ENCODE measurements at regions not wholly inside any gene's neighbourhood (a gene's known extent, or its start where the extent isn't known, plus 50 kb on each side); places are given as distances from the start of the nearest gene placed in this dataset.

DNA sequence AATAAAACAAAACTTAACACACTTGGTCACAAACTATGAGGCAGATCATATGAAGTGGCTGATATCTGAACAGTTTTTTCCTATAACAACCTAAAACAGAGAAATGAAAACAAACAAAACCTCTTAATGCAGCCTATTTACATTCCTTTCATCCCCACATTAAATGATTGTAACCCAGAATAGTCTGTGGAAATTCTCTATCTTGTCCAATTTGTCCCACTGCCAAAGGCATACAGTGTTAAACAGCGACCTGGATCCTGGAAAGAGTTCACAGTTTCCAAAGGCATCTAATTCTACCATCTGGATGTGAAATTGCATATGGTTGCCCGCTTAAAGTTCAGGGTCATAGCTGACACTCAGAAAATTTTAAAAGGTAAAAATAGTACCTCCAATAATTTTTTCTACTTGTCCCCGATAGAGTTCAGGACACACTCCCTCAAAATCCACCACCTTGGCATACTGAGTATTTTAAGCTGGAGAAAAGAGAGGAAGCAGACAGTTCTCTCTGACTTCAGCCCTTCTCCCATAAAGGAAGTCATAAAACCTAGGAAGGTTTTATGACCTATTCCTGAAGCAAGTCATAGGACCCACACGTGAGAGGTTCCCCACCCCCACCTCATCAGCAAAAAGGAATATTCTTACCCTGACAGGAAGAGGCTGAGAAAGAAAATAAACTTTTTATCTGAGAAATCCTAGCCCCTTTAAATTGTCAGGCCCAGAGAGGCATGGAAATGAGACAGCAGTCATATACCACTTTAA, 270.2 kb downstream of the PAPSS1 start:
- Histone ChIP-seq H3K27me3 (ENCODE audit: control insufficient read depth in 2 of 2, insufficient read depth in 2 of 2, low read length in 2 of 2) (no peaks in the 10 kb centered on the region), H3K4me3 (replicated peaks in 1 of 3; ENCODE audit: insufficient read depth in 1 of 3, low read depth in 1 of 3, low read length in 3 of 3) (no peak overlapping the region), H3K27ac (ENCODE audit: insufficient read depth, low read depth, low read length) (no peak overlapping the region), H3K4me1 (ENCODE audit: control insufficient read depth, extremely low read depth, insufficient read depth, low read length) (no peaks in the 10 kb centered on the region), H3K9ac (replicated peaks; ENCODE audit: extremely low read depth, insufficient read depth, low read length) (no peak overlapping the region), H3K79me2 (ENCODE audit: control insufficient read depth, insufficient read depth, low read length) (no peaks in the 10 kb centered on the region), H2AFZ (ENCODE audit: low read depth, low read length) (no peak overlapping the region), H3K9me3 (replicated peaks; ENCODE audit: control insufficient read depth, insufficient read depth, low read length) (no peaks in the 10 kb centered on the region), H3K9me1 (replicated peaks; ENCODE audit: control insufficient read depth, extremely low read depth, insufficient read depth, low read length) (no peaks in the 10 kb centered on the region), H3K36me3 (ENCODE audit: control insufficient read depth in 2 of 2, extremely low read depth in 1 of 2, insufficient read depth in 2 of 2, low read length in 2 of 2) (no peaks in the 10 kb centered on the region), H4K20me1 (replicated peaks; ENCODE audit: control insufficient read depth, extremely low read depth, insufficient read depth, low read length) (no peaks in the 10 kb centered on the region), H3K4me2 (ENCODE audit: insufficient read depth, low read length) (no peak overlapping the region)
- ChIA-PET POLR2A (no interaction called here), CTCF (interaction anchor here (0.8 to 1.6 kb wide), 3 partner anchors 10 to 173 kb away, joined by 3 read pairs; no protein-coding TSS in a partner anchor)
- intact Hi-C loops (cut with micrococcal nuclease): no loop called here
- no peak for FAIRE-seq
- peak; percentile 41 for DNase-seq (ENCODE audit: low read depth, low spot score)
- dilution Hi-C loops (cut with MboI; ENCODE audit: extremely low pct_ligation_motif_present, low sequenced_read_pairs): no loop called here
- no TSS peak for BruUV-seq (replicated peaks)
- no peak for TF ChIP-seq FOS (IDR thresholded peaks at IDR 0.05; ENCODE audit: borderline replicate concordance, insufficient read depth, low read length)
- TF ChIP-seq EZH2 (IDR thresholded peaks at IDR 0.05; ENCODE audit: borderline replicate concordance, low read depth, low read length, severe bottlenecking): no peak
- TF ChIP-seq, protein P1, sequence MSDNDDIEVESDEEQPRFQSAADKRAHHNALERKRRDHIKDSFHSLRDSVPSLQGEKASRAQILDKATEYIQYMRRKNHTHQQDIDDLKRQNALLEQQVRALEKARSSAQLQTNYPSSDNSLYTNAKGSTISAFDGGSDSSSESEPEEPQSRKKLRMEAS (IDR thresholded peaks at IDR 0.05; ENCODE audit: insufficient read depth, insufficient read length): no peak
- TF ChIP-seq MYC (IDR thresholded peaks at IDR 0.05; ENCODE audit: low read depth, low read length): no peak

DNA sequence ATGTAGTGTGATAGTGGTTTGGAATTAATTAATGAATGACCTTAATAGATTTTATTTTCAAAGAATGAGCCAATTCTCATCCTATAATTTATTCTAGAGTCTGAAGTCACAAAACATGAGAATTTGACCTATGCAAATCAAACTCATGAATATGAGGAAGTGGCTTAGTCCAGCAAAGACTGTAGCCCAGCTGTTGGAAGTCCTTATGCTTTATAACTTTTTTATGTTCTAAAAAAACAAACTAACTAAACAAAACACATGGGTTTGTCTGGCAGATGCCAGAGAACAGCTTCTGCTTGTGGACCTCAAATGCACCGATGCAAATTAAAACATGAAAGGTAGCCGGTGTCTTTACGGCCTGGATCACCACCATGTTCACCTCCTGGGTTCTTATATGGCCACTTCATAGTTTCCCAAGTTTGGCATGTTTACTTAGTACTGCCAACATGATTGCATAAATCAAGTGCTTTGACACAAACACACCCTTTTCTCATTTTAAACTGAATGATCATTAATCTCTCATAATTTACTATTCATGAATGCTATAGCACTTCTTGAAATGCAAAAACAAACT, 277.4 kb downstream of the PAPSS1 start:
- Histone ChIP-seq H3K79me2 (ENCODE audit: control insufficient read depth, insufficient read depth, low read length) (no peaks in the 10 kb centered on the region), H3K4me3 (replicated peaks in 1 of 3; ENCODE audit: insufficient read depth in 1 of 3, low read depth in 1 of 3, low read length in 3 of 3) (no peak overlapping the region), H3K9me3 (replicated peaks; ENCODE audit: control insufficient read depth, insufficient read depth, low read length) (no peaks in the 10 kb centered on the region), H3K4me1 (ENCODE audit: control insufficient read depth, extremely low read depth, insufficient read depth, low read length) (no peaks in the 10 kb centered on the region), H3K4me2 (ENCODE audit: insufficient read depth, low read length) (no peak overlapping the region), H2AFZ (ENCODE audit: low read depth, low read length) (no peak overlapping the region), H3K9ac (replicated peaks; ENCODE audit: extremely low read depth, insufficient read depth, low read length) (no peak overlapping the region), H3K36me3 (ENCODE audit: control insufficient read depth in 2 of 2, extremely low read depth in 1 of 2, insufficient read depth in 2 of 2, low read length in 2 of 2) (no peaks in the 10 kb centered on the region), H4K20me1 (replicated peaks; ENCODE audit: control insufficient read depth, extremely low read depth, insufficient read depth, low read length) (no peaks in the 10 kb centered on the region), H3K9me1 (replicated peaks; ENCODE audit: control insufficient read depth, extremely low read depth, insufficient read depth, low read length) (no peaks in the 10 kb centered on the region), H3K27me3 (ENCODE audit: control insufficient read depth in 2 of 2, insufficient read depth in 2 of 2, low read length in 2 of 2) (no peaks in the 10 kb centered on the region), H3K27ac (ENCODE audit: insufficient read depth, low read depth, low read length) (no peak overlapping the region)
- CTCF ChIA-PET: no interaction called here
- BruUV-seq (replicated peaks): no TSS peak
- FAIRE-seq: no peak
- intact Hi-C loops (cut with micrococcal nuclease): no loop called here
- TF ChIP-seq JUN (IDR thresholded peaks at IDR 0.05; ENCODE audit: borderline replicate concordance, insufficient read depth, insufficient read length, low read depth): no peak
- no peak for TF ChIP-seq POLR2AphosphoS5 (IDR thresholded peaks at IDR 0.05; ENCODE audit: insufficient read depth, low read depth, low read length)
- TF ChIP-seq, protein P2, sequence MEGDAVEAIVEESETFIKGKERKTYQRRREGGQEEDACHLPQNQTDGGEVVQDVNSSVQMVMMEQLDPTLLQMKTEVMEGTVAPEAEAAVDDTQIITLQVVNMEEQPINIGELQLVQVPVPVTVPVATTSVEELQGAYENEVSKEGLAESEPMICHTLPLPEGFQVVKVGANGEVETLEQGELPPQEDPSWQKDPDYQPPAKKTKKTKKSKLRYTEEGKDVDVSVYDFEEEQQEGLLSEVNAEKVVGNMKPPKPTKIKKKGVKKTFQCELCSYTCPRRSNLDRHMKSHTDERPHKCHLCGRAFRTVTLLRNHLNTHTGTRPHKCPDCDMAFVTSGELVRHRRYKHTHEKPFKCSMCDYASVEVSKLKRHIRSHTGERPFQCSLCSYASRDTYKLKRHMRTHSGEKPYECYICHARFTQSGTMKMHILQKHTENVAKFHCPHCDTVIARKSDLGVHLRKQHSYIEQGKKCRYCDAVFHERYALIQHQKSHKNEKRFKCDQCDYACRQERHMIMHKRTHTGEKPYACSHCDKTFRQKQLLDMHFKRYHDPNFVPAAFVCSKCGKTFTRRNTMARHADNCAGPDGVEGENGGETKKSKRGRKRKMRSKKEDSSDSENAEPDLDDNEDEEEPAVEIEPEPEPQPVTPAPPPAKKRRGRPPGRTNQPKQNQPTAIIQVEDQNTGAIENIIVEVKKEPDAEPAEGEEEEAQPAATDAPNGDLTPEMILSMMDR (IDR thresholded peaks at IDR 0.05; ENCODE audit: extremely low read depth in 1 of 2, insufficient read depth in 1 of 2, low read depth in 1 of 2, low read length in 2 of 2): no peak
- no peak for TF ChIP-seq GATA2 (IDR thresholded peaks at IDR 0.05; ENCODE audit: insufficient read depth, insufficient read length, low read depth, low read length)
- no peak for TF ChIP-seq POLR2A (IDR thresholded peaks at IDR 0.05; ENCODE audit: low read depth, low read length)
- TF ChIP-seq, protein P1 (IDR thresholded peaks at IDR 0.05; ENCODE audit: insufficient read depth, insufficient read length): no peak
- no peak for TF ChIP-seq FOS (IDR thresholded peaks at IDR 0.05; ENCODE audit: borderline replicate concordance, insufficient read depth, low read length)
- TF ChIP-seq MYC (IDR thresholded peaks at IDR 0.05; ENCODE audit: low read depth, low read length): no peak
- no peak for TF ChIP-seq EZH2 (IDR thresholded peaks at IDR 0.05; ENCODE audit: borderline replicate concordance, low read depth, low read length, severe bottlenecking)
- POLR2A ChIA-PET: no interaction called here
- DNase-seq (ENCODE audit: low read depth, low spot score): no peak
- dilution Hi-C loops (cut with MboI; ENCODE audit: extremely low pct_ligation_motif_present, low sequenced_read_pairs): no loop called here
